ENCODE measurements at regions not wholly inside any gene's neighbourhood (a gene's known extent, or its start where the extent isn't known, plus 50 kb on each side); places are given as distances from the start of the nearest gene placed in this dataset.

DNA sequence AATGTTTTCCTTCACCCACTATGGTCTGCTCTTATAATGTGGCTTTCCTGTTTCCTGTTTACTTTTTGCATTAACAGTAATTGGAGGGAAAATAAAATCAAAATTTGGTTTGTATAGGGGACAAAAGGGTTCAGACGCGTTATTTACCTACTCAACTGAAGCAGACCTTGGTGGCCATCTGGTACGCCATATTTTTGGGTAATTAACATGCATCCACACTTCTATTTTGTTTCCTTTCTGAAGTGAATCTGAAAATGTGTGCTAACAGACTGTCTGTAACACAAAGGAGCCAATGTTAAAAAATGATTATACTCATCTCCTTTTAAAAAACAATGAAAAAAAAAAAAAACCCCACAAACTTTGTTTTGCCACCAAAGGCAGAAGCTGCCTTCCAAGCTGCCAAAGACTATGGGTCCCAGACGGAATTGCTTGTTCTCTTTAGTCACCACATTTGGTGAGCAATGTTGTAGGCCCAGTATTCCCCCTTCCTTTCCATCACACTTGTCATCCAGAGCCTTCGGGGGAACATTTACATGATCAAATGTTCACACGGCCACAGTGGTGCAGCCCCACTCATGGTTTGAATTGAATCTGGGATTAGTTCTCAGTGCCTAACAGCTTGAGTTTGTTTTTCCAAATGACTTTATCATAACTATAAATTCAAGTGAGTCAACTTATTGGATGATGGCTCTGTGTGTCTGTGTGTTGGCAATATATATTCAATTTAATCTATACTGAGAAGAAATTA lies 323.7 kb upstream of the CD180 start:
- no peaks in the 10 kb centered on the region for H3K79me2 ChIP-seq (ENCODE audit: low read length)
- H4K20me1 ChIP-seq (ENCODE audit: insufficient read depth, low read depth, low read length): no peaks in the 10 kb centered on the region
- no peaks in the 10 kb centered on the region for H3K4me1 ChIP-seq (ENCODE audit: low read length)
- H2AFZ ChIP-seq (ENCODE audit: low read length): no peak overlapping the region
- H3K9me2 ChIP-seq (replicated peaks; ENCODE audit: insufficient read depth, low read length): no peaks in the 10 kb centered on the region
- no peak overlapping the region for H3K4me2 ChIP-seq (ENCODE audit: low read depth, low read length, poor library complexity, severe bottlenecking)
- no peak overlapping the region for H3K9ac ChIP-seq (ENCODE audit: low read length)
- DNase-seq: no peak
- no peaks in the 10 kb centered on the region for H3K27me3 ChIP-seq (ENCODE audit: low read length)
- no peaks in the 10 kb centered on the region for H3K36me3 ChIP-seq (ENCODE audit: insufficient read depth, low read length)
- no peak overlapping the region for H3K4me3 ChIP-seq (ENCODE audit: low read length)
- H3K9me3 ChIP-seq (ENCODE audit: low read length): no peaks in the 10 kb centered on the region
- H3K27ac ChIP-seq (ENCODE audit: low read length): no peak overlapping the region

DNA sequence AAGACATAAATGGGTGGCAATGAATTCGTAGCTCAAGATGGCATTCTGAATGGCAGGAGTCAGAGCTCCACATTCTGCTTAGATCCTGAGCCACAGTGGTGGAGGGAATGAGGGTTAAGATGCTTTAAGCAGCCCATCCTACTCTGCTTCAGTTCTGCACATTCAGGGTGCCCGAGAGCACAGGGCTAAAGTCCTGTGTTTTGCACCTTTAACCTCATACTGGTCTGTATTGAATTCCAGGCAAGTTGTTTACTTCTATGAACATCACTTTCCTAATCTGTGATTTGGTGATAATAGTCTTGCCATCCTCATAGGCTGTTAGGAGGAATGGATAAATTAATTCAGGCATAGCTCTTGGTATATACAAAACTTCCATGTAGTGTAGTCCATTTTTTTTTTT lies 321.6 kb upstream of the CD180 start:
- H3K4me3 ChIP-seq (ENCODE audit: low read length): no peak overlapping the region
- no peaks in the 10 kb centered on the region for H3K36me3 ChIP-seq (ENCODE audit: insufficient read depth, low read length)
- no peak overlapping the region for H3K4me2 ChIP-seq (ENCODE audit: low read depth, low read length, poor library complexity, severe bottlenecking)
- H3K27me3 ChIP-seq (ENCODE audit: low read length): no peaks in the 10 kb centered on the region
- H3K4me1 ChIP-seq (ENCODE audit: low read length): no peaks in the 10 kb centered on the region
- H4K20me1 ChIP-seq (ENCODE audit: insufficient read depth, low read depth, low read length): no peaks in the 10 kb centered on the region
- no peaks in the 10 kb centered on the region for H3K9me2 ChIP-seq (replicated peaks; ENCODE audit: insufficient read depth, low read length)
- no peak for DNase-seq
- no peak overlapping the region for H3K9ac ChIP-seq (ENCODE audit: low read length)
- H3K9me3 ChIP-seq (ENCODE audit: low read length): no peaks in the 10 kb centered on the region
- H3K27ac ChIP-seq (ENCODE audit: low read length): no peak overlapping the region
- H2AFZ ChIP-seq (ENCODE audit: low read length): no peak overlapping the region
- no peaks in the 10 kb centered on the region for H3K79me2 ChIP-seq (ENCODE audit: low read length)

- H3K4me1 ChIP-seq (ENCODE audit: low read length): no peaks in the 10 kb centered on the region
- no peak overlapping the region for H3K27ac ChIP-seq (ENCODE audit: low read length)
These were observed 320.5 kb upstream of the CD180 start for GRCh38 chr5:67516948-67517565.

GRCh38 chr5:67515762-67516161 lies 319.2 kb upstream of the CD180 start:
- no peak for DNase-seq
- H3K4me3 ChIP-seq (ENCODE audit: low read length): no peak overlapping the region
- H4K20me1 ChIP-seq (ENCODE audit: insufficient read depth, low read depth, low read length): no peaks in the 10 kb centered on the region
- no peak overlapping the region for H3K27ac ChIP-seq (ENCODE audit: low read length)
- H2AFZ ChIP-seq (ENCODE audit: low read length): no peak overlapping the region
- no peaks in the 10 kb centered on the region for H3K9me2 ChIP-seq (replicated peaks; ENCODE audit: insufficient read depth, low read length)
- no peaks in the 10 kb centered on the region for H3K27me3 ChIP-seq (ENCODE audit: low read length)
- no peak overlapping the region for H3K9ac ChIP-seq (ENCODE audit: low read length)
- no peaks in the 10 kb centered on the region for H3K9me3 ChIP-seq (ENCODE audit: low read length)
- H3K79me2 ChIP-seq (ENCODE audit: low read length): no peaks in the 10 kb centered on the region
- no peaks in the 10 kb centered on the region for H3K36me3 ChIP-seq (ENCODE audit: insufficient read depth, low read length)
- no peak overlapping the region for H3K4me2 ChIP-seq (ENCODE audit: low read depth, low read length, poor library complexity, severe bottlenecking)
- H3K4me1 ChIP-seq (ENCODE audit: low read length): no peaks in the 10 kb centered on the region

More at GRCh38 chr5:67516948-67517565, 320.5 kb upstream of the CD180 start:
- H3K79me2 ChIP-seq (ENCODE audit: low read length): no peaks in the 10 kb centered on the region
- H2AFZ ChIP-seq (ENCODE audit: low read length): no peak overlapping the region
- H3K36me3 ChIP-seq (ENCODE audit: insufficient read depth, low read length): no peaks in the 10 kb centered on the region
- no peaks in the 10 kb centered on the region for H4K20me1 ChIP-seq (ENCODE audit: insufficient read depth, low read depth, low read length)
- no peak overlapping the region for H3K9ac ChIP-seq (ENCODE audit: low read length)
- H3K9me3 ChIP-seq (ENCODE audit: low read length): no peaks in the 10 kb centered on the region
- H3K27me3 ChIP-seq (ENCODE audit: low read length): no peaks in the 10 kb centered on the region
- no peaks in the 10 kb centered on the region for H3K9me2 ChIP-seq (replicated peaks; ENCODE audit: insufficient read depth, low read length)
- H3K4me3 ChIP-seq (ENCODE audit: low read length): no peak overlapping the region
- H3K4me2 ChIP-seq (ENCODE audit: low read depth, low read length, poor library complexity, severe bottlenecking): no peak overlapping the region
- no peak for DNase-seq

DNA sequence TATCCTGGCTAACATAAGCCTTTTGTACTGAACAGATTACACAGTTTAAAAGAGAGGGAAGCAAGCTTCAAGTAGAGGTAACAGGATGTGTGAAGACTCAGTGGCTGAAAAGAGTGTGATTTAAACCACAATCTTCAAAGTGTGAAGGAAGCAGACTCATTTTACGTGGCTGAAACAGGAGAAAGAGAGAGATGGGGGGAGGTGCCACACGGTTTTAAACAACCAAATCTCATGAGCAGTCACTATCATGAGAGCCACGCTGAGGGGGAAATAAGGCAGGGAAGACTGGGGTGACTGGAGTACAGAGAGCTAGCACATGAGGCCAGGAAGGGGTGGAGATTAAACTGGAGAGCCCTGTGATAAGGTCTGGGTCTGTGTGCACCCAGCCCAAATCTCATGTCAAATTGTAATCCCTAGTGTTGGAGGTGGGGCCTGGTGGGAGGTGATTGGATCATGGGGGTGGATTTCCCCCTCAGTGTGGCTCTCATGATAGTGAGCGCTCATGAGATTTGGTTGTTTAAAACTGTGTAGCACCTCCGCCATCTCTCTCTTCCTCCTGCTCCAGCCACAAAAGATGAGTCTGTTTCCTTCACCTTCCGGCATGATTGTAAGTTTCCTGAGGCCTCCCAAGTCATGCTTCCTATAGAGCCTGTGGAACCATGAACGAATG lies 318.6 kb upstream of the CD180 start:
- Histone ChIP-seq H3K4me1 (ENCODE audit: low read length) (no peaks in the 10 kb centered on the region), H3K9ac (ENCODE audit: low read length) (no peak overlapping the region), H3K9me3 (ENCODE audit: low read length) (no peaks in the 10 kb centered on the region), H3K27me3 (ENCODE audit: low read length) (no peaks in the 10 kb centered on the region), H4K20me1 (ENCODE audit: insufficient read depth, low read depth, low read length) (no peaks in the 10 kb centered on the region), H3K79me2 (ENCODE audit: low read length) (no peaks in the 10 kb centered on the region), H3K27ac (ENCODE audit: low read length) (no peak overlapping the region), H3K36me3 (ENCODE audit: insufficient read depth, low read length) (no peaks in the 10 kb centered on the region), H2AFZ (ENCODE audit: low read length) (no peak overlapping the region), H3K9me2 (replicated peaks; ENCODE audit: insufficient read depth, low read length) (no peaks in the 10 kb centered on the region), H3K4me3 (ENCODE audit: low read length) (no peak overlapping the region), H3K4me2 (ENCODE audit: low read depth, low read length, poor library complexity, severe bottlenecking) (no peak overlapping the region)
- no peak for DNase-seq

DNA sequence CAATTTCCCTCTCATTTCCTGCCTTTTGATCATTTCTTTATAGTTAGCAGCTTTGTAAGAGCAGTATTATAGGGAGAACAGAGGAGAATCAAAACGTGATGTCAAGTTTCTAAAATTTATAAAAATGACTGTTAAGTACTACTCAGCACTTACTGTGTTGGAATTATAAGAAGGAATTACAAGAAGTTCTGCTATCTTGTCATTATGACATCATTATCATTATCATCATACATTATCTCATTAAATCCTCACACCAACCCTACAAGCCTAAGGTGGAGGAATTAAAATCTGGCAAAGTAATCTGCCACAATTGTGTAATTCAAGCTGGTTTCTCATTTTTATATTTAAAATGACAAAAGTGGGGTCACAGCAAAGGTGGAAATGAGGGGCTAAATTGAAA lies 316.2 kb upstream of the CD180 start:
- H2AFZ ChIP-seq (ENCODE audit: low read length): no peak overlapping the region
- H4K20me1 ChIP-seq (ENCODE audit: insufficient read depth, low read depth, low read length): no peaks in the 10 kb centered on the region
- no peak overlapping the region for H3K4me3 ChIP-seq (ENCODE audit: low read length)
- H3K27ac ChIP-seq (ENCODE audit: low read length): no peak overlapping the region
- no peaks in the 10 kb centered on the region for H3K4me1 ChIP-seq (ENCODE audit: low read length)
- H3K27me3 ChIP-seq (ENCODE audit: low read length): no peaks in the 10 kb centered on the region
- H3K79me2 ChIP-seq (ENCODE audit: low read length): no peaks in the 10 kb centered on the region
- H3K36me3 ChIP-seq (ENCODE audit: insufficient read depth, low read length): no peaks in the 10 kb centered on the region
- H3K9me2 ChIP-seq (replicated peaks; ENCODE audit: insufficient read depth, low read length): no peaks in the 10 kb centered on the region
- no peaks in the 10 kb centered on the region for H3K9me3 ChIP-seq (ENCODE audit: low read length)
- no peak overlapping the region for H3K4me2 ChIP-seq (ENCODE audit: low read depth, low read length, poor library complexity, severe bottlenecking)
- DNase-seq: no peak
- H3K9ac ChIP-seq (ENCODE audit: low read length): no peak overlapping the region

DNA sequence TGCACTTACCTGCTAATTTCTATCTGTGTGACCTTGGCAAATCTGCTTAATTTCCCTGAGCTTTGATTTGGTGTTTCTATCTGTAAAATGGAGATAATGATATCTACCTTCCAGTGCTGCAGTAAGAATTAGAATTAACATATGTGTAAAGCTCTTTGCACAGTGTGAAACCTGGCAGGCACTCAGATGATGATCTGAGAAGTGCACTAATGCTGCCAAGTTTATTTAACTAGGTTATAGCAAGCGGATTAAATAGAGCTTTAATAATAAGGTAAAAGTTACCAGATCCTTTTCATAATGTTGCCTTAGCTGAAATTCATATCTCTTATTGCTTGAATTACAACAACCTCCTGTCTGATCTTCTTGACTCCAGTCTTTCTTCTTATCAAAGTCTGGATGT lies 315.3 kb upstream of the CD180 start:
- Histone ChIP-seq H3K4me2 (ENCODE audit: low read depth, low read length, poor library complexity, severe bottlenecking) (no peak overlapping the region), H3K79me2 (ENCODE audit: low read length) (no peaks in the 10 kb centered on the region), H4K20me1 (ENCODE audit: insufficient read depth, low read depth, low read length) (no peaks in the 10 kb centered on the region), H3K9me2 (replicated peaks; ENCODE audit: insufficient read depth, low read length) (no peaks in the 10 kb centered on the region), H3K36me3 (ENCODE audit: insufficient read depth, low read length) (no peaks in the 10 kb centered on the region), H3K9ac (ENCODE audit: low read length) (no peak overlapping the region), H3K9me3 (ENCODE audit: low read length) (no peaks in the 10 kb centered on the region), H3K27me3 (ENCODE audit: low read length) (no peaks in the 10 kb centered on the region), H2AFZ (ENCODE audit: low read length) (no peak overlapping the region), H3K4me3 (ENCODE audit: low read length) (no peak overlapping the region), H3K4me1 (ENCODE audit: low read length) (no peaks in the 10 kb centered on the region), H3K27ac (ENCODE audit: low read length) (no peak overlapping the region)
- no peak for DNase-seq

DNA sequence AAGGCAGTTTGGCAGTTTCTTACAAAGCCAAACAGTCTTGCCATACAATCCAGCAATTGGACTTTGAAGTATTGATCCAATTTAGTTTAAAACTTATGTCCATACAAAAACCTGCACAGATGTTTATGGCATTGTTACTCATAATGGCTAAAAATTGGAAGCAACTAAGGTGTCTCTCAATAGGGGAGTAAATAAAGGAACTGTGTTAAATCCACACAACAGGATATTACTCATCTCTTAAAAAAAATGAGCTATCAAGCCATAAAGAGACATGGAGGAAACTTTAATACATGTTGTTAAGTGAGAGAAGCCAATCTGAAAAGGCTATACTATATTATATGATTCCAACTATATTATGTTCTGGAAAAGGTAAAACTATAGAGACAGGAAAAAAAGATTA lies 313.6 kb upstream of the CD180 start:
- Histone ChIP-seq H2AFZ (ENCODE audit: low read length) (no peak overlapping the region), H3K4me2 (ENCODE audit: low read depth, low read length, poor library complexity, severe bottlenecking) (no peak overlapping the region), H3K9me2 (replicated peaks; ENCODE audit: insufficient read depth, low read length) (no peaks in the 10 kb centered on the region), H3K27me3 (ENCODE audit: low read length) (no peaks in the 10 kb centered on the region), H3K79me2 (ENCODE audit: low read length) (no peaks in the 10 kb centered on the region), H4K20me1 (ENCODE audit: insufficient read depth, low read depth, low read length) (no peaks in the 10 kb centered on the region), H3K9me3 (ENCODE audit: low read length) (no peaks in the 10 kb centered on the region), H3K9ac (ENCODE audit: low read length) (no peak overlapping the region), H3K36me3 (ENCODE audit: insufficient read depth, low read length) (no peaks in the 10 kb centered on the region), H3K4me1 (ENCODE audit: low read length) (no peaks in the 10 kb centered on the region), H3K27ac (ENCODE audit: low read length) (no peak overlapping the region), H3K4me3 (ENCODE audit: low read length) (no peak overlapping the region)
- no peak for DNase-seq
